ENCODE measurements at regions not wholly inside any gene's neighbourhood (a gene's known extent, or its start where the extent isn't known, plus 50 kb on each side); places are given as distances from the start of the nearest gene placed in this dataset.

GRCh38 chr4:179977378-179977777 is 2265.8 kb upstream of the TENM3 start:
- DNase-seq = no peak

GRCh38 chr4:179981161-179981560 is 2262.0 kb upstream of the TENM3 start:
- DNase-seq = no peak

GRCh38 chr4:179989975-179990374 is 2253.2 kb upstream of the TENM3 start:
- no peak for DNase-seq

- no peak for DNase-seq
These were observed 2233.9 kb upstream of the TENM3 start for GRCh38 chr4:180009316-180009715.

GRCh38 chr4:180028682-180029081 is 2214.5 kb upstream of the TENM3 start:
- DNase-seq = no peak

GRCh38 chr4:180031330-180031729 is 2211.9 kb upstream of the TENM3 start:
- no peak for DNase-seq

- no peak for DNase-seq
These were observed 2201.6 kb upstream of the TENM3 start for GRCh38 chr4:180041576-180041975.

- DNase-seq = no peak
These were observed 2190.6 kb upstream of the TENM3 start for GRCh38 chr4:180052629-180053028.

GRCh38 chr4:180054291-180054690 is 2188.9 kb upstream of the TENM3 start:
- DNase-seq = no peak

- no peak for DNase-seq
These were observed 2185.9 kb upstream of the TENM3 start for GRCh38 chr4:180057299-180057721.

- no peak for DNase-seq
These were observed 2185.1 kb upstream of the TENM3 start for GRCh38 chr4:180057891-180058671.

- no peak for DNase-seq
These were observed 2184.4 kb upstream of the TENM3 start for GRCh38 chr4:180058691-180059215.

- no peak for DNase-seq
These were observed 2183.9 kb upstream of the TENM3 start for GRCh38 chr4:180059216-180059881.

- no peak for DNase-seq
These were observed 2182.9 kb upstream of the TENM3 start for GRCh38 chr4:180060159-180060889.

GRCh38 chr4:180081072-180081471 is 2162.1 kb upstream of the TENM3 start:
- DNase-seq = no peak

- no peak for DNase-seq
These were observed 2158.6 kb upstream of the TENM3 start for GRCh38 chr4:180084561-180084960.

- DNase-seq = no peak
These were observed 2156.6 kb upstream of the TENM3 start for GRCh38 chr4:180086480-180087190.

GRCh38 chr4:180098586-180098985 is 2144.6 kb upstream of the TENM3 start:
- no peak for DNase-seq

GRCh38 chr4:180099957-180100356 is 2143.2 kb upstream of the TENM3 start:
- DNase-seq = no peak

- DNase-seq = no peak
These were observed 2142.5 kb upstream of the TENM3 start for GRCh38 chr4:180100433-180101344.

GRCh38 chr4:180101348-180102083 is 2141.7 kb upstream of the TENM3 start:
- DNase-seq = no peak

Measured in activated CD4-positive, alpha-beta T cell treated with anti-CD3 and anti-CD28 coated beads for 1 hour (primary cell).